SW 1271 (cell line): ENCODE measurements at regions not wholly inside any gene's neighbourhood (a gene's known extent, or its start where the extent isn't known, plus 50 kb on each side); places are given as distances from the start of the nearest gene placed in this dataset.

Experiments
- DNase-seq, 2 experiments: peaks; one replicate each; lab custom pipeline; 2025; lab: John Stamatoyannopoulos, UW

GRCh38 chr6:113597231-113597583 lies 259.9 kb upstream of the MARCKS start:
- no peak for DNase-seq

GRCh38 chr6:113598786-113599185 lies 258.4 kb upstream of the MARCKS start:
- DNase-seq, result no peak

GRCh38 chr6:113599444-113599843 lies 257.7 kb upstream of the MARCKS start:
- no peak for DNase-seq

GRCh38 chr6:113600551-113601339 lies 256.4 kb upstream of the MARCKS start:
- no peak for DNase-seq

- no peak for DNase-seq
These were observed 249.2 kb upstream of the MARCKS start for GRCh38 chr6:113607821-113608545.

- DNase-seq, result no peak
These were observed 246.7 kb upstream of the MARCKS start for GRCh38 chr6:113610377-113610988.

- DNase-seq, result no peak
These were observed 240.4 kb upstream of the MARCKS start for GRCh38 chr6:113616701-113617274.

GRCh38 chr6:113619077-113619476 lies 238.1 kb upstream of the MARCKS start:
- DNase-seq, result no peak

- DNase-seq, result no peak
These were observed 236.8 kb upstream of the MARCKS start for GRCh38 chr6:113620386-113620785.

GRCh38 chr6:113622254-113622653 lies 234.9 kb upstream of the MARCKS start:
- DNase-seq, result no peak

GRCh38 chr6:113623129-113623528 lies 234.0 kb upstream of the MARCKS start:
- no peak for DNase-seq

GRCh38 chr6:113625850-113626249 lies 231.3 kb upstream of the MARCKS start:
- DNase-seq, result no peak

- DNase-seq, result no peak
These were observed 230.7 kb upstream of the MARCKS start for GRCh38 chr6:113626475-113626874.

- no peak for DNase-seq
These were observed 229.7 kb upstream of the MARCKS start for GRCh38 chr6:113627480-113627879.

- DNase-seq, result no peak
These were observed 227.9 kb upstream of the MARCKS start for GRCh38 chr6:113629256-113629655.

GRCh38 chr6:113629975-113630737 lies 227.0 kb upstream of the MARCKS start:
- no peak for DNase-seq

GRCh38 chr6:113630738-113631535 lies 226.2 kb upstream of the MARCKS start:
- peak in 1 of 2 experiments; percentile 59 for DNase-seq

- no peak for DNase-seq
These were observed 225.5 kb upstream of the MARCKS start for GRCh38 chr6:113631666-113632065.

- peak; percentile 70 to 86 for DNase-seq
These were observed 224.8 kb upstream of the MARCKS start for GRCh38 chr6:113632220-113632864.

GRCh38 chr6:113633638-113634037 lies 223.5 kb upstream of the MARCKS start:
- DNase-seq, result no peak
